WERI-Rb-1 (cell line): ENCODE measurements at regions not wholly inside any gene's neighbourhood (a gene's known extent, or its start where the extent isn't known, plus 50 kb on each side); places are given as distances from the start of the nearest gene placed in this dataset.

Experiments
- DNase-seq: peaks from one replicate; pipeline ENCODE4 v3.0.0-alpha.2; 2020
- H3K27ac ChIP-seq: fragments of 250-450 bp; sonication (Bioruptor Pico); 2 replicates; pipeline ENCODE4 v1.5.1; 2020; ENCODE audit warnings: mild to moderate bottlenecking, moderate library complexity
- H3K27me3 ChIP-seq: fragments of 250-450 bp; sonication (Bioruptor Pico); 2 replicates; pipeline ENCODE4 v1.5.1; 2021; ENCODE audit warnings: mild to moderate bottlenecking, low read depth, moderate library complexity; ENCODE audit not compliant: insufficient read depth, severe bottlenecking
- H3K36me3 ChIP-seq: fragments of 250-450 bp; sonication (Bioruptor Pico); 2 replicates; pipeline ENCODE4 v1.5.1; 2020; ENCODE audit warnings: mild to moderate bottlenecking, moderate library complexity
- H3K4me3 ChIP-seq: 2 replicates; pipeline ENCODE4 v1.5.1; 2011; ENCODE audit warnings: low read depth, mild to moderate bottlenecking, control low read depth, low read length
- H3K9me3 ChIP-seq: fragments of 250-450 bp; sonication (Bioruptor Pico); 2 replicates; pipeline ENCODE4 v1.5.1; 2021; ENCODE audit warnings: mild to moderate bottlenecking, moderate library complexity; ENCODE audit not compliant: severe bottlenecking
- TF ChIP-seq, protein P1 (sequence below): IDR thresholded peaks from 2 replicates; pipeline ENCODE4 v1.5.1; 2011; ENCODE audit warnings: low read depth, mild to moderate bottlenecking, control low read depth, inconsistent platforms, low read length

GRCh38 chr5:74070766-74071165 is 444.8 kb downstream of the ARHGEF28 start:
- DNase-seq, result no peak
- no peaks in the 10 kb centered on the region for H3K27me3 ChIP-seq
- H3K36me3 ChIP-seq, result no peaks in the 10 kb centered on the region
- no peak overlapping the region for H3K4me3 ChIP-seq
- no peaks in the 10 kb centered on the region for H3K9me3 ChIP-seq
- no peak overlapping the region for H3K27ac ChIP-seq
- TF ChIP-seq, protein P1, sequence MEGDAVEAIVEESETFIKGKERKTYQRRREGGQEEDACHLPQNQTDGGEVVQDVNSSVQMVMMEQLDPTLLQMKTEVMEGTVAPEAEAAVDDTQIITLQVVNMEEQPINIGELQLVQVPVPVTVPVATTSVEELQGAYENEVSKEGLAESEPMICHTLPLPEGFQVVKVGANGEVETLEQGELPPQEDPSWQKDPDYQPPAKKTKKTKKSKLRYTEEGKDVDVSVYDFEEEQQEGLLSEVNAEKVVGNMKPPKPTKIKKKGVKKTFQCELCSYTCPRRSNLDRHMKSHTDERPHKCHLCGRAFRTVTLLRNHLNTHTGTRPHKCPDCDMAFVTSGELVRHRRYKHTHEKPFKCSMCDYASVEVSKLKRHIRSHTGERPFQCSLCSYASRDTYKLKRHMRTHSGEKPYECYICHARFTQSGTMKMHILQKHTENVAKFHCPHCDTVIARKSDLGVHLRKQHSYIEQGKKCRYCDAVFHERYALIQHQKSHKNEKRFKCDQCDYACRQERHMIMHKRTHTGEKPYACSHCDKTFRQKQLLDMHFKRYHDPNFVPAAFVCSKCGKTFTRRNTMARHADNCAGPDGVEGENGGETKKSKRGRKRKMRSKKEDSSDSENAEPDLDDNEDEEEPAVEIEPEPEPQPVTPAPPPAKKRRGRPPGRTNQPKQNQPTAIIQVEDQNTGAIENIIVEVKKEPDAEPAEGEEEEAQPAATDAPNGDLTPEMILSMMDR, result no peak

DNA sequence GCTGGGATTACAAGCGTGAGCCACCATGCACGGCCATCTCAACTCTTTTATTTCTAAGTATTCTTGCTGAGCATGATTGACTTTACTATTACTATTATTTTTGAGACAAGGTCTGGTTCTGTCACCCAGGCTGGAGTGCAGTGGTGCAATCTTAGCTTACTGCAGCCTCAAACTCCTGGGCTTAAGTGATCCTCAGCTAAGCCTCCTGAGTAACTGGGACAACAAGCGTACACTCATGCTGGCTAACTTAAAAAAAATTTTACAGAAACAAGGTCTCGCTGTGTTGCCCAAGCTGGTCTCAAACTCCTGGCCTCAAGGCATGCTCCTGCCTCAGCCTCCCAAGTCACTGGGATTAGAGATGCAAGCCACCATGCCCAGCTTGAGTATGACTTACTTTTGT is 443.7 kb downstream of the ARHGEF28 start:
- no peaks in the 10 kb centered on the region for H3K27me3 ChIP-seq
- no peak overlapping the region for H3K27ac ChIP-seq
- no peaks in the 10 kb centered on the region for H3K36me3 ChIP-seq
- no peak for DNase-seq
- no peak overlapping the region for H3K4me3 ChIP-seq
- TF ChIP-seq, protein P1, result no peak
- no peaks in the 10 kb centered on the region for H3K9me3 ChIP-seq

- no peak for DNase-seq
- H3K4me3 ChIP-seq, result no peak overlapping the region
- H3K27ac ChIP-seq, result no peak overlapping the region
- no peaks in the 10 kb centered on the region for H3K36me3 ChIP-seq
- no peaks in the 10 kb centered on the region for H3K9me3 ChIP-seq
- TF ChIP-seq, protein P1, result no peak
- H3K27me3 ChIP-seq, result no peaks in the 10 kb centered on the region
These were observed 441.9 kb downstream of the ARHGEF28 start for GRCh38 chr5:74067748-74068541.

GRCh38 chr5:74064911-74065310 is 438.9 kb downstream of the ARHGEF28 start:
- Histone ChIP-seq H3K36me3 (no peaks in the 10 kb centered on the region), H3K27me3 (no peaks in the 10 kb centered on the region), H3K9me3 (no peaks in the 10 kb centered on the region), H3K4me3 (no peak overlapping the region), H3K27ac (no peak overlapping the region)
- DNase-seq, result no peak
- TF ChIP-seq, protein P1, result no peak

GRCh38 chr5:74064225-74064624 is 438.2 kb downstream of the ARHGEF28 start:
- TF ChIP-seq, protein P1, result no peak
- H3K4me3 ChIP-seq, result no peak overlapping the region
- H3K9me3 ChIP-seq, result no peaks in the 10 kb centered on the region
- H3K27me3 ChIP-seq, result no peaks in the 10 kb centered on the region
- no peak overlapping the region for H3K27ac ChIP-seq
- DNase-seq, result no peak
- no peaks in the 10 kb centered on the region for H3K36me3 ChIP-seq

DNA sequence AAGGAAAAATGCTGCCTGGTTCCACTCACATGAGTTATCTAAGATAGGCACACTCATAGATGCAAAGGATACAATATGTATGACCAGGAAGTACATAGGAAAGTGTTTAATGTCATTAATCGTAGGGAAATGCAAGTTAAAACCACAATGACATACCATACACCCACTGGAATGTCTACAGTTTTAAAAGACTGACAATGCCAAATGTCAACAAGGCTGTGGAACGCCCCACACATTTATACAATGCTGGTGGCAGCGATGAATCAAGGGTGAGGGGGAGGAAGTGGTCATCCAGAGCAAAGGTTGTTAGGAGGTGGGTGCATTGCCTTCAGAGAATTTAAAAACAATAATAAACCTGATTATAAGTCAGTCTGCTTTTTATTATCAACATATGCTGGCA is 437.8 kb downstream of the ARHGEF28 start:
- no peak for DNase-seq
- Histone ChIP-seq H3K9me3 (no peaks in the 10 kb centered on the region), H3K27me3 (no peaks in the 10 kb centered on the region), H3K4me3 (no peak overlapping the region), H3K27ac (no peak overlapping the region), H3K36me3 (no peaks in the 10 kb centered on the region)
- TF ChIP-seq, protein P1, result no peak
